Activated naive CD8-positive, alpha-beta T cell treated with anti-CD3 and anti-CD28 coated beads, Interleukin-2, amount 50 U/mL, for 24 hours (primary cell): ENCODE measurements at regions not wholly inside any gene's neighbourhood (a gene's known extent, or its start where the extent isn't known, plus 50 kb on each side); places are given as distances from the start of the nearest gene placed in this dataset.
A peak's percentile ranks its signal among the peaks of the same experiment; 100 is the strongest.

Experiments used
- ATAC-seq: fragments of 150-1000 bp; cut with Tn5 transposase; one replicate; pipeline ENCODE4 v1.10.0; 2021
- DNase-seq: peaks from one replicate; pipeline ENCODE4 v3.0.0; 2021
- H3K27ac Mint-ChIP-seq: one replicate; pipeline ENCODE4 v1.8.0; 2021; ENCODE audit warnings: mild to moderate bottlenecking, mixed read lengths
- H3K27me3 Mint-ChIP-seq: one replicate; pipeline ENCODE4 v1.8.0; 2021; ENCODE audit warnings: mixed read lengths
- H3K36me3 Mint-ChIP-seq: one replicate; pipeline ENCODE4 v1.8.0; 2021; ENCODE audit warnings: low read depth, mixed read lengths
- H3K4me1 Mint-ChIP-seq: one replicate; pipeline ENCODE4 v1.8.0; 2021; ENCODE audit warnings: mixed read lengths
- H3K4me3 Mint-ChIP-seq: one replicate; pipeline ENCODE4 v1.8.0; 2021; ENCODE audit warnings: mild to moderate bottlenecking, moderate library complexity, mixed read lengths
- H3K9me3 Mint-ChIP-seq: one replicate; pipeline ENCODE4 v1.8.0; 2021; ENCODE audit warnings: mixed read lengths

DNA sequence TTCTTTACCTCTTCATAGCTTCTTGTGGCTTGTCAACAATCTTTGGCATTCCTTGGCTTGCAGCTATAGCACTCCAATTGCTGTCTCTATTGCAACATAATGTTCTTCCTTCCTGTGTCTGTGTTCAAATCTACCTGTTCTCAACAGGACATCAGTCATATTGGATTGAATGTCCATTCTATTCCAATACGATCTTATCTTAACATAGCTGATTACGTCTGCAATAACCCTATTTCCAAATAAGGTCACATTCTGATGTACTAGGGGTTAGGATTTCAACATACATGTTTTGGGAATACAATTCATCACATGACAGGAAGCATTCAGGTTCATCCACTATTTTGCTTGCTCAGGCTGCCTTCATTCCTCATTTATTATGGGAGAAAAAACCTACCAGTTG lies 684.4 kb upstream of the CITED2 start:
- DNase-seq: no peak
- Mint-ChIP-seq H3K36me3 (no peaks in the 10 kb centered on the region), H3K27me3 (peaks cover 7% of the 10 kb centered on the region), H3K4me3 (no peak overlapping the region), H3K27ac (no peak overlapping the region), H3K9me3 (no peaks in the 10 kb centered on the region), H3K4me1 (no peaks in the 10 kb centered on the region)
- no peak for ATAC-seq

DNA sequence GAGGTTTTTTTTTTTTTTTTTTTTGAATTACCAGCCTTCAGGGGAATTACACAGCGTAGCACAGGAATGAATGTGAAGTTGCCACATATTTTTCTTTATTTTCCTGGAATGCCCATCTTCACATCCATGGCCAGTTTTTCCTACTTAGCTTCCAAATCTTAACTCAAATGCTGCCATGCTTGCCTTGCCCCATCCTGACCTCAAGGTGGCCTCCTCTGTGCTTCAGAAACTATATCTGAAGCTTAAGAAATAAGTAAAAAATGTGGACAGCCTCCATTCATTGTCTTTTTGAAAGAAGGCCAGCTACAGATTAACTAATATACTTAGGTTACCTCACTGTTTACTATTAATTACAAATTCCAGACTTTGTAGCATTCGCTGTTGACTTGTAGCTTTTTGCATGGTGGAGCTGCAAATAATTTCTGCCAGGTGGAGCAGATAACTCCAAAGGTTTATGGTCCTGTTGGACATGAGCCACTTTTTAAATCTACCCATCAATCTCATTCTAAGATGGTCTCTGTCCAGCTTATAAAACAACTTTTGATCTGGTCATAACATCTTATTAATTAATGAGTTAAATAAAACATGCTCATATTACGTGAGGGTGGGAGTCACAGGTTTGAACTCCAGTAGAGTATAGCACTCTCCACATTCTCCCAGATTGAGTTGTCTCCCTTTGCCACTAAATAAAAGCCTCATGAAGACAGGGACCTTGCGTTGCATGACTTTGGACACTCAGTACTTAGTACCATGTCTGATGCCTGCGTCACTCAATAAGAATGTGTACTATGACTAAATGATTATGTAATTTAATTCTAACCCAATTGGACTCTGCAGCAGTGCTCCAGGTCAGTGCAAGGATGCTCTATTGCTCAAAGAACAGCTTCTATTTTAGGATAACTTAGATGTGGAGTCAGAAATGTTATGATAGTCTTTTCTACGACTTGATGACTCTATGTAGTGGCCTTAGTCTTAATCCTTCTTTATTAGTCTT lies 678.6 kb upstream of the CITED2 start:
- peaks cover 11% of the 10 kb centered on the region for H3K27me3 Mint-ChIP-seq
- no peaks in the 10 kb centered on the region for H3K4me1 Mint-ChIP-seq
- DNase-seq (no peak), ATAC-seq (no peak)
- no peak overlapping the region for H3K27ac Mint-ChIP-seq
- H3K4me3 Mint-ChIP-seq: no peak overlapping the region
- no peaks in the 10 kb centered on the region for H3K36me3 Mint-ChIP-seq
- H3K9me3 Mint-ChIP-seq: no peaks in the 10 kb centered on the region

DNA sequence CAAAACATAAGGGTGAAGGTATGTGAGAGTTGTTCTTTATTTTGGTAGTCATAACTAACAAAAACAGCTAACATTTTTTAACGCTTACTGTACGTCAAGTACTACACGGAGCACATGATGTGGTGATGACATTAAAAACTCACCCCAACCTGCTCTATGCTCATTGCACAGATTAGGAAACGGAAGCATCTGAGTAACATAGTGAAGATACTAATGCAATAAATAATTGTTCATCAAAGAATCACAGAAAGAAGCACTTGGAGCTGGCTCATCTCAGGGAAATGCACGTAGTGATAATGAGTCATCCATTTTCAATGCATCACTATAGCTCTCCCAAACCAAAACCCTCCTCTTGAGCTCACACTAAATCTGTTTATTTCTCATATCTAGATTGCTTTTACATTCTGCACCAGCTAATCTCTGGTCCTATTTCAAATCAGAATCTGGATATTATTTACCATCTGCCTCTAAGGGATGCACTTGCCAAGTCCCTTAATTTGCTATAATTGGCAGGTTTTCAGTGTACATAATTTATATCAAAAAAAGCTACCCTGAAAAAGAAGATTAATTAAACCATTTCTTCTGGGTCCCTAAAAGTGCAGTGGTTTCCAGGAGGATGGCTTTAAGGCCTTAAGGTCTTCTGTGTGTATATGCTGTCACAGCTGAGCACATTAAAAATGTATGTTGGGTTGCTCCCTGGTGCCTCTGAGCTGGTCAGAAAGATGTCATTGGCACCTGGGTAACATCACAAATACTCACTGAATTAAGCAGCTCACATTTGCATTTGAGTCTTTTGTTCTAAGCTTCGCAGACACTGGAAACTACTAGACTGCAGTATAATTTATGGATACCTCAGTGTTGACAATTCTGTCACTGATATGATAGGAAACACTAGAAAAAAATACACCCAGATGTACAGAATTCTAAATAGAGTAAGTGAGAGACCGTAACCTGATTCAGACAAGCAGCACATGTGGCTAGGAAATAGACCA lies 677.4 kb upstream of the CITED2 start:
- ATAC-seq: no peak
- H3K4me3 Mint-ChIP-seq: no peak overlapping the region
- no peaks in the 10 kb centered on the region for H3K4me1 Mint-ChIP-seq

DNA sequence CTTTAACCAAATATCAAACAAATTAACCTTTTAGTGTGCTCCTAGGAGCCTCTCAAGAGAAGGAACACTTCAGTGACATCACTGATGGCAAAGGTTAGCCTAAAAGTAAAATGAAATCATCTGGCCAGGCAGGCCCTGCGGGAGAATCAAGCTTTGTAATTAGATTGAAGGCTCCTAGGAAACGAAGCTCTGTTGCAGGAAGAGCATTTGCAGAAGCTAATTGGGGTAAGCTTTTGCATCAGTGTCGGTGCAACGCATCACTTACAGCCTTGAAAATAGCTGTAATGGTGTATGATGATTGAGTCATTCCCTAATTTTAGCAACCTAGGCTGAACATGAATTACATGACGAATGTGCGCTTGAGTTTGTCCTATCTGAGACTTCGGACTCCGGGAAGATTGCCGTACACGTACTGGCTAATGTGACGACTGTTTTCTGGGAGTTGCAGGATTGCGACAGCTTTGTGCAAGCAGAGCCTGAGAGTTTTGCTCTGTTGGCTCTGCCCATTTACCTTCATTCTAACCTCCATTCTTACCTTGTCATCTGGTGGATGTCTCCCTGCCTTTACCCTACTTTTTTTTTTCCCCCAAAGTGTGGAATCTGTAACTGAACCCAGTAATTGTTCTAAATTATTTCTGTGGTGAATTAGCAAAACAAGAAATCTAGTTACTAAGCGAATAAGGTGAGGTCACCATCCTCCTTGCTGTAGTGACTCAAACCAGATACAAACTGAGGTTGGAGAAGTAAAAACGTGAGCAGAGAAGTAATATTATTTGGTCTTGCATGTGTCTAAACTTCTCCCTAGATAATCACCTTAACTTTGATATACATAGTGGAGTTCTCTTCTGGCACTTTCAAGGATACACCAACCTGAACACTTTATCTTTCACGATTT lies 675.9 kb upstream of the CITED2 start:
- H3K36me3 Mint-ChIP-seq: no peaks in the 10 kb centered on the region
- no peak for DNase-seq
- no peak overlapping the region for H3K27ac Mint-ChIP-seq
- no peak for ATAC-seq
- H3K27me3 Mint-ChIP-seq: peaks cover 5% of the 10 kb centered on the region
- H3K4me3 Mint-ChIP-seq: no peak overlapping the region
- no peaks in the 10 kb centered on the region for H3K9me3 Mint-ChIP-seq
- H3K4me1 Mint-ChIP-seq: no peaks in the 10 kb centered on the region

More for the DNA sequence above, 677.4 kb upstream of the CITED2 start:
- Mint-ChIP-seq H3K27me3 (peaks cover 11% of the 10 kb centered on the region), H3K36me3 (no peaks in the 10 kb centered on the region), H3K9me3 (no peaks in the 10 kb centered on the region), H3K27ac (no peak overlapping the region)
- DNase-seq: no peak

DNA sequence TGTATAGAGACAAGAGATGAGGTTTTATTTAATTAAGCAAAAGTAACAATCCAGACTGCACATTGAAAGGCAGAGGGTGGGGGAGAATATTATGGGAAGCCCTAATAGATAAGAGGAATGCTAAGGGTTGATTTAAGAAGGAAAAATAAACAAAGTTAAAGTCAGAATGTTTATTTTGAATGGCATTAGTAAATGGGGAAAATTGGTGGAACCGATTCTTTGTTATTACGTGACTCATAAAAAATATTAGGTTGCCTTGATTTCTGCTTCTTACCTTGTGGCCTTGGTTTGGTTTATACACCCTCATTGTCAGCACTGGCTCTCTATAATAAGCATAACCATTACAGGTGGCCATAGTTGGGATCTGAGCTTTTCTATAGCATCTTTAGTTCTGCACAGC lies 674.8 kb upstream of the CITED2 start:
- no peak overlapping the region for H3K27ac Mint-ChIP-seq
- H3K4me1 Mint-ChIP-seq: no peaks in the 10 kb centered on the region
- H3K9me3 Mint-ChIP-seq: no peaks in the 10 kb centered on the region
- no peak for ATAC-seq
- no peak for DNase-seq
- H3K4me3 Mint-ChIP-seq: no peak overlapping the region
- peaks cover 4% of the 10 kb centered on the region for H3K27me3 Mint-ChIP-seq
- H3K36me3 Mint-ChIP-seq: no peaks in the 10 kb centered on the region

DNA sequence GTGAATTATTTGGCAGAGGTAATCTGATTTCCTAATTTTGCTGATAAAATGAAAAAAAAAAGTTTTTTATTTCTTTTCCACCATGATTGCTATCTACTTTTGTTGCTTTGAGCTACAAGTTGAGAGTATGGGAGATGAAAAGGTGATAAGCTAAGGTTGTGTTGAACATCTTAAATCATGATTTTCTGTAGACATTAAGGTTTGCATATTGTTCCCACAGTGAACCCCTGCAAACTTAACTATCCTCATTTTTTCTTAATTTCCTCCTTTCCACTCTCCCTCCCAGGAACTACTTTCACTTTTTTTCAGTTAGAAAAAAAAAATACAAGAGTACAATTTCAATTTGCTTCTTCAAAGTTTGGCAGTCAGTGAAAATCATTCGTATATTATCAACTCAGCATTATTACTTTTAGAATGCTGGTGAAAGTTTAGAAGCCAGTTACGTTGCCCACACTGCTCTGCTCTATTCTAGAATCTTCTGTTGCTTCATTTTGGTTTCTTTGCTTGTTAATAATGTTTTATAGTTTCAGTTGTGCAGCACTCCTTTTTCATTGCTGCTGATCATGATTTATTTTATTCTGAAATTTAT lies 673.8 kb upstream of the CITED2 start:
- no peaks in the 10 kb centered on the region for H3K9me3 Mint-ChIP-seq
- H3K27me3 Mint-ChIP-seq: peaks cover 4% of the 10 kb centered on the region
- H3K4me3 Mint-ChIP-seq: no peak overlapping the region
- H3K36me3 Mint-ChIP-seq: no peaks in the 10 kb centered on the region
- H3K4me1 Mint-ChIP-seq: peaks cover 9% of the 10 kb centered on the region
- DNase-seq: no peak
- ATAC-seq: no peak
- H3K27ac Mint-ChIP-seq: no peak overlapping the region

DNA sequence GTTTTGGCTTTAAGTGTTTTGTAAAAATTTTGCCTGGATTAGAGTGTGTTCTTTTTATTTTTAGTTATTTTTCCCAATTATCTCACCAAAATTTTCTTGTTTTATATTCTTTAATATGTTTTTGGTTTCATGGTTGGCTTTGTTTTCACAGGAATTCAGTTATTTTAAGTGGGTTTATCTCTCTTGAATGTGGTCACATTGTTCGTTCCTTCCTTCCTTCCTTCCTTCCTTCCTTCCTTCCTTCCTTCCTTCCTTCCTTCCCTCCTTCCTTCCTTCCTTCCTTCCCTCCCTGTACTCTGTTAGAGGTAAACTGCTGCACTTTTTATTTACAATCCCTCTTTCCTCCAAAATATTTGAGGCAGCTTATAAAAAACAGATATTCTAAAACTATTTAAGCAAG lies 672.9 kb upstream of the CITED2 start:
- no peaks in the 10 kb centered on the region for H3K36me3 Mint-ChIP-seq
- DNase-seq (no peak), ATAC-seq (no peak)
- H3K9me3 Mint-ChIP-seq: no peaks in the 10 kb centered on the region
- H3K27me3 Mint-ChIP-seq: peaks cover 4% of the 10 kb centered on the region
- no peak overlapping the region for H3K4me3 Mint-ChIP-seq
- no peak overlapping the region for H3K27ac Mint-ChIP-seq
- H3K4me1 Mint-ChIP-seq: peaks cover 13% of the 10 kb centered on the region

DNA sequence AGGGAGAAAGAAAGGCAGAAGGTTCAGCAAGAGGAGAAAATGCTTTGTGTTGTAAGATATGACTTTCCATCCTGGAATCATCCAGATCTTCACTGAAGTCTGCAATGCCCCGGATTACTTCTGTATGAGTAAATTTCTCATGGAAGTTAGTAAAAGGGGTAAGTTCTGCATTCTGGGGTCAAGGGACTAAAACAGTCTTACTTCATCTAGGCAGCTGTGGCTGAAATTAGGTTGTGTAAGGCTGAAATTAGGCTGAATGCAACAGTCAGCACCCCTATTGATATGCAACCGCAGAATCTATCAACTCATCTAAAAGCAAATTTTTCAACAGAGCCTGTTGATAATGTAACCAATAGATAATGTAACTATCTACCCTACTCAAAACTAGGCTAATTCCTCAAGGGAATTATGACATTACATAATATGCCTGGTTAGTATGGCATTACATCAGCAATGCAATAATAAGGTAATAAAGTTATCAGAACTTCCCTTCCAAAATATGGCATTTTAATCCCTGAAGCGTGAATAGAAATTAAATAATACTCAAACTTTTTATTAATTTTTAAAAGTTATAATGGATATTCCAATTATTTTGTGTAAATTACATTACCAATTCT lies 671.7 kb upstream of the CITED2 start:
- DNase-seq (no peak), ATAC-seq (no peak)
- no peaks in the 10 kb centered on the region for H3K9me3 Mint-ChIP-seq
- H3K27me3 Mint-ChIP-seq: peaks cover 4% of the 10 kb centered on the region
- no peaks in the 10 kb centered on the region for H3K36me3 Mint-ChIP-seq
- peaks cover 13% of the 10 kb centered on the region for H3K4me1 Mint-ChIP-seq
- H3K4me3 Mint-ChIP-seq: no peak overlapping the region
- no peak overlapping the region for H3K27ac Mint-ChIP-seq

DNA sequence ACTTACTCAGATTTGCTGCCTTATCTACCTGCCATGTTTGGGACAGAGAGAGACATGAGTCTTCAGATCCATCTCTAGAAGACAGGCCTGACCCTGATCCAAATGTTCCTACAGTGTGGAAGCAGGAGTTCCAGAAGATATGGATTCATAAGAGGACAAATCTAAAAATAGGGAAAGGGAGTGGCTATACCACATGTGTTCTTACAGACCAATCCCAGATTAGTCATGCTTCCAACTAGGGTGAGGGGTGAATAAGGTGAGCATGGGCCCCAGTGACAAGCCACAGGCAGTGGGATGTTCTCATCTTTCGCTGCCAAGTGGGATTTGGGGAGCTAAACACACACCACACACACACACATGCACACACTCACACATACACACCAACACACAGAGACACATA lies 670.7 kb upstream of the CITED2 start:
- no peaks in the 10 kb centered on the region for H3K36me3 Mint-ChIP-seq
- no peak for ATAC-seq
- no peak for DNase-seq
- no peaks in the 10 kb centered on the region for H3K9me3 Mint-ChIP-seq
- H3K4me3 Mint-ChIP-seq: no peak overlapping the region
- H3K4me1 Mint-ChIP-seq: peaks cover 13% of the 10 kb centered on the region
- no peak overlapping the region for H3K27ac Mint-ChIP-seq
- peaks cover 2% of the 10 kb centered on the region for H3K27me3 Mint-ChIP-seq

DNA sequence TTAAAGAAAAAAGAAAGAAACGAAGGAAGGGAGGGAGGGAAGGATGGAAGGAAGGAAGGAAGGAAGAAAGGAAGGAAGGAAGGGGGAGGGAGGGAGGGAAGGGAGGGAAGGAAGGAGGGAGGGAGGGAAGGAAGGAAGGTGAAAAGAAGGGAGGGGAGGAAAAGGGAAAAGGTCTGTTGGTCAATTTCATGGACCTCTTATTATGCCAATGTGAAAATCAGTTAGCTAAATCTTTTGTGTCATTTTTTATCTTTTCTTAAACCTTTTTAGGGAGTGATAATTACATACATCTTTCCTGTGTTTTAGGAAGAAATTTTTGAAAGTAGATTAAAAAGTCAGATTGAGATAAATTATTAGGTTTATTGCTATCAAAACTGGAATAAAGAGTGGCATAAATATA lies 670.2 kb upstream of the CITED2 start:
- H3K4me3 Mint-ChIP-seq: no peak overlapping the region
- H3K27ac Mint-ChIP-seq: no peak overlapping the region
- H3K36me3 Mint-ChIP-seq: no peaks in the 10 kb centered on the region
- H3K4me1 Mint-ChIP-seq: peaks cover 13% of the 10 kb centered on the region
- peaks cover 2% of the 10 kb centered on the region for H3K27me3 Mint-ChIP-seq
- H3K9me3 Mint-ChIP-seq: no peaks in the 10 kb centered on the region
- ATAC-seq (no peak), DNase-seq (no peak)

DNA sequence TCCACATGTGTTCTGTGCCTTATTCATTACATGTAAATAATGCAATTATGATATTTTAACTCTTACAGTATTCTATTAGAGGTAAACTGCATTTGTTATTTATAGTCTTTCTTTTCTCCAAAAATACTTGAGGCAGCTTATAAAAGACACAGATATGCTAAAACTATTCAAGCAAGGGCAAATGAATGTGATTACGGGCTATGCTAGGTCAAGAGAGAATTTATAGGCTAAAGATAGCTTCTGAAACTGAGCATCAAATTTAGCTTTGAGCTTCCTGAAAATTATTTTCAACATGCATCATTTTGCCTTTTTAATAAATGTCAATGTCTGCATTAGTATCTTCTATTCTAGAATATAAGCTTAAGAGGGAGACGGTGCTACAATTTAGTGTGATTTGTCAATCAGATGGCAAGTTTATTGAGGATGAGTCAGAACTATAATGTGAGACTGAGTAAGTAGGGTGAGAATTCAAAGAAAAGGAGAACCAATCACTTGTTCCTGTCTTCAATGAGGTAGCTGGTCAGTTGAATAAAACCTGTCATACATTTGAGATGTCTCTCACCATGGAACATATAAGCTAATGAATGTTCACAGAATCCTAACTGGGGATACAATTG lies 669.4 kb upstream of the CITED2 start:
- Mint-ChIP-seq H3K4me3 (no peak overlapping the region), H3K27ac (peak overlapping the region; percentile 35), H3K36me3 (no peaks in the 10 kb centered on the region), H3K4me1 (peaks cover 13% of the 10 kb centered on the region), H3K9me3 (no peaks in the 10 kb centered on the region), H3K27me3 (no peaks in the 10 kb centered on the region)
- peak; percentile 33 for ATAC-seq
- DNase-seq: no peak

DNA sequence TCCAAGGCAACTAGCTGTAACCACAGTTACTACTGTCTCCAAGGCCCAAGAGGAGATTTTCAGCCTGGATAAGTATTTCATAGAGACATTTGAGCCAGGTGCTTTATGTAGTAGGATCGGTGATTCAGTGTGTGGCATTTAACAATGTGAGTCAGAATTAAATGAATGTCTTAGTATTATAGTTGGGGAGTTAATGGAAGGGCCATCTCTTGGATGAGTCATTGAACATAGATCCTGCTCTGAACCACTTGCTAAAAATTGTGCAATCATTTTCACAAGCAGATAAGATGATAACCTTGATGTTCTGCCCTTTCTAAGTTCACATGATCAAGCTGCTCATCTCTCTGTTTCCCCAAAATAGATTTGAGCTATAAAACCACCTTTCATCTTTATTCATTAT lies 668.9 kb upstream of the CITED2 start:
- Mint-ChIP-seq H3K4me1 (peaks cover 13% of the 10 kb centered on the region), H3K9me3 (no peaks in the 10 kb centered on the region), H3K4me3 (no peak overlapping the region), H3K27ac (no peak overlapping the region), H3K36me3 (no peaks in the 10 kb centered on the region), H3K27me3 (no peaks in the 10 kb centered on the region)
- DNase-seq: no peak
- peak; percentile 95 for ATAC-seq
